SK-N-MC (cell line): ENCODE measurements at regions not wholly inside any gene's neighbourhood (a gene's known extent, or its start where the extent isn't known, plus 50 kb on each side); places are given as distances from the start of the nearest gene placed in this dataset.

Source experiments
- EZH2 ChIP-seq: fragments of 200-600 bp; sonication (generic); IDR thresholded peaks from one replicate; pipeline ENCODE4 v1.6.1; 2017; ENCODE audit warnings: antibody characterized with exemption
- POLR2AphosphoS5 ChIP-seq: IDR thresholded peaks from 2 replicates; pipeline ENCODE4 v1.6.1; 2012; ENCODE audit warnings: mild to moderate bottlenecking, low read depth, low read length, borderline replicate concordance

DNA sequence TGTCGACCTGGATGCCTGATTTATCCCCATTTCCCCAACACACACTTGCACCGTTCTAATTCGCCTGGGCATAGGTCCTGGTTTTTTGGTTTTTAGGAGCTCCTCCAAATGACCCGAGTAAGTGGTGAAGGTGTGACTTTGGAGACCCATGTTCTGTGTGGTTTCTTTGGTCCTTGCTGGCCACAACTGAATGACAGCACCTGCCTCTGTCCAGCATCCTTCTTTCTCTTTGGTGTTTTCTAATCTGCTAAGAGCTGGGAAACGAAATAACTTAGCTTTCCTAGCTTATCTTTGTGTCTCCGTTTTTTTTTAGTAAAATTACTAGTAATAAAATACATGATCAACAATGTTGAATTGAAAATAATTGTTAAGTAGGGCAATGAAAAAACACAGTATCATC is 120.2 kb downstream of the PRLHR start:
- no peak for TF ChIP-seq POLR2AphosphoS5
- TF ChIP-seq EZH2: no peak
